Prostate gland (tissue), 2 donors: ENCODE measurements at regions not wholly inside any gene's neighbourhood (a gene's known extent, or its start where the extent isn't known, plus 50 kb on each side); places are given as distances from the start of the nearest gene placed in this dataset.

ENCODE experiments used
- CTCF ChIP-seq, 4 experiments: fragments of 200-600 bp in 2 of 4; fragments of 450-650 bp in 2 of 4; sonication (generic) in 2 of 4; IDR thresholded peaks; 1 replicate in 3 of 4; 2 replicates in 1 of 4; pipeline ENCODE4 v1.5.1; 2016 to 2019; ENCODE audit warnings: antibody characterized with exemption in 4 of 4, mild to moderate bottlenecking in 2 of 4, moderate library complexity in 2 of 4
- POLR2AphosphoS5 ChIP-seq: sonication (generic); formaldehyde crosslinking; IDR thresholded peaks from one replicate; pipeline ENCODE4 v1.6.1; 2017; ENCODE audit warnings: antibody characterized with exemption

- no peak for TF ChIP-seq CTCF (IDR thresholded peaks at IDR 0.05)
- no peak for TF ChIP-seq POLR2AphosphoS5
Measured at GRCh38 chr18:60905699-60906098, 427.5 kb upstream of the CDH20 start.
